Stimulated activated CD4-positive, alpha-beta T cell treated with anti-CD3 and anti-CD28 coated beads, Interleukin-4, amount 100 ng/mL, for 4 hours (primary cell): ENCODE measurements at regions not wholly inside any gene's neighbourhood (a gene's known extent, or its start where the extent isn't known, plus 50 kb on each side); places are given as distances from the start of the nearest gene placed in this dataset.
"Not testable (repeated sequence)": the region's sequence is repeated elsewhere in the genome, so short reads cannot be mapped to it uniquely, and the experiment has no call there.

ENCODE experiments used
- DNase-seq, 2 experiments: peaks; one replicate each; pipeline ENCODE4 v3.0.0-alpha.2; 2020

DNA sequence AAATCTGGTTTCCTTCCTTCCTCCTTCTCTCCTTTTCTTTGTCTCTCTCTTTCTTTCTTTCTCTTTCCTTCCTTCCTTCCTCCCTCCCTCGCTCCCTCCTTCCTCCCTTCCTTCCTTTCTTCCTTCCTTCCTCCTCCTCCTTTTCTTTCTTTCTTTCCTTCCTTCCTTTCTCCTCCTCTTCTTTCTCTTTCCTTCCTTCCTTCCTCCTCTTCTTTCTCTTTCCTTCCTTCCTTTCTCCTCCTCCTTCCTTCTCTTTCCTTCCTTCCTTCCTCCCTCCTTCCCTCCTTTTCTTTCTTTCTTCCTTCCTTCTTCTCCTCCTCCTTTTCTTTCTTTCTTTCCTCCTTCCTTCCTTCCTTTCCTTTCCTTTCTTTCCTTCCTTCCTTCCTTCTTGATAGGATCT, 61.2 kb downstream of the VIP start:
- no peak for DNase-seq

GRCh38 chr6:152815230-152815872, 64.8 kb downstream of the VIP start:
- DNase-seq, result no peak

GRCh38 chr6:152816055-152816454, 65.5 kb downstream of the VIP start:
- DNase-seq, result no peak

GRCh38 chr6:152821525-152821924, 70.9 kb downstream of the VIP start:
- DNase-seq, result no peak

GRCh38 chr6:152824666-152825065, 74.1 kb downstream of the VIP start:
- DNase-seq, result no peak

- DNase-seq, result no peak
These were observed 77.8 kb downstream of the VIP start for GRCh38 chr6:152828431-152828830.

GRCh38 chr6:152834366-152834765, 83.8 kb downstream of the VIP start:
- DNase-seq, result not testable (repeated sequence)

DNA sequence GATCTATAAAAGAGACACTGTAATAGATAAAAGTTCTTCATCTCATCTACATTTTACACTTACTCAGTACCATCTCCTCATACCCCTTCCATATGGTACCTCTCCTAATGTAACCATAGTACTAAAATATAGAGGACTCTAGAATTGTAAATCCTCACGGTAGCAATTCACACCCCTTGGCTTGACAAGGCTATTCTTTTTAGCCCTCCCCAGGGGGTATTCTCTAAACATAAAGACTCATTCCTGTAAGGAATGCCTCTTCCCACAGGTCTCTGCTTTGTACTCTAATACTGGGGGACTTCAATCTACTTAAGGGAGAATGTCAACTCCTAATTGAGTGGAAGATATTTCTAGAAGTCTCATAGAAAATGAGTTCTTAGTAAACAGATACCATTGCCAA, 85.9 kb downstream of the VIP start:
- DNase-seq, result no peak

DNA sequence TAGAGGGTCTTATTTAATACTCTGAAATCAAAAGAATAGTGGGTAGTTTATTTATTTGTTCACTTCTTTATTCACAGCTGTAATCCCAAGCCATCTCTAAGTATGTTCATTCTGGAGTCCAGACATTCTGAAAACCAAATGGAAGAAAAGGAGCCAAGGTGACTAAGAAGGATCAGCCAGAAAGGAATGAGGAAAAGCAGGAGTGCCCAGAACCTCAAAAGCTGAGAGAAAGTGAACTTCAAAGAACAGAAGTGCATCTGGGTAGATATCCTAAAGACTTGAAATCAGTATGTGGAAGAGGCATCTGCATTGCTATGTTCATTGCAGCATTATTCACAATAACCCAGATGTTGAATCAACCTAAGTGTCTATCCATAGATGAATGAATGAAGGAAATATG, 94.8 kb downstream of the VIP start:
- DNase-seq, result no peak

DNA sequence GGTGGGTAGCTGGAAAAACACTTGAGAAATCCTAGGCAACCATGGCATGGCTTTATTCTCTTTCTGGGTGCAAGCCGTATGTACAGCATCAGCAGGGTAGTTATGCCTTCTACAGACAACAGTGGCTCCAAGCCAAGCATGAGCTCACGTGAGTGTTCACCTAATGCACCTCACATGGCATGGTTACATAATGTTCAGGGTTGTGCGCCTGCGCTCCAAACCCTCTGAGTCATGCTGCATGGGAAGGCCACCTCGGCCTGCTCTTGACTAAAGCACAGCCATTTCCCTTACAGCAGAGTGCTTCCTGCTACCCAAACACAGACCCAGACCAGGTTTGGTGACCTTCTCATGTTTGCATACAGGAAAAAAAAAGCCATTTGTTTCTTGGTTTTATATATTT, 96.2 kb downstream of the VIP start:
- DNase-seq, result no peak

DNA sequence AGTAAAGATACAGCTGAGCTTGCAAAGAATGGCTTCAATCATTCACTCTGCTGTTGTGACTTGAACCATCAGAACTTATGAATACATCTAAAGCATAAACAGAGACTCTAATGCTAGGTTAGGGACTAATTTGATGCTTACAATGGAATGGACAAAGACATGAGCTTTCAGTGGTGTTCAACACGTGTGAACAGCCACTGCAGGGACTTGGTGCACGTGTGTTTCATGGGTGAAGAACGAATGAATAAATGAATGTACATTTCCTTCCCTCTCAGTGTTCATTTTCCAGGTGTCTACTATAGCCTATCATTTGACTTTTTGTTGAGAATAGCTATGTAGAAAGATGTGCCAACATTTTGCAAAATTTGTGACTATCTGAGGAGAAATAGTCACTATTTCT, 98.3 kb downstream of the VIP start:
- no peak for DNase-seq

DNA sequence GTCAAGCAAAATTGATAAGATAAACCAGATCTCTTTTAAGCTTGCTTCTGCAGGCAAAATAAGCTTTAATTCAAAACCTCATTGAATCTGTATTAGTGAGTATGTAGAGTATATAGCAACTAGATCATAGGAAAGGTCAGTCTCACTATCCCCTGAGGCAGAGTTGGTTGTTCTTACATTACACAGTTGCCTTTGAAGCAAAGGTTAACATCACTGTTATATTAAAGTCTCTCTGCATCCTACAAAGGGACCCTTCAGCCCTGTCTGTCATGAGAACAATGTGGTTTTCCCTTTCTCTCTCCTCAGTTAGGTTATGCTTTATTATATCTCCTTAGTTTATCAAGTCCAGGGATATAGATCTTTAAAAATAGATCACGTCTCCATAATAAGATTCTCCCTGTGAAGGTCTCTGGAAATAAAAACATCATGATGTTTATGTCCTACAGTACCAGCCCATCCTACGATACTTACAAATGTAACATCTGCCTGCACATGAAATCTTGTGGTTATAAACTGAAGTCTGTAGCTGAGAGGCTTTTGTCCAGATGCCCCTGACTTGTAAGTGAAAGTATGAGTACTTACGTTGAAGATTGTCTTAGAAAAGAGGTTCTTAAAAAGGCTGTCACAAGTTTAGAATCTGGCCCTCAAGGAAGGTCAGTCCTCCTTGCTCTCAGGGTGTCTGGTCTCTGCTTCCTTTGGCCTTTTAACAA, 103.6 kb downstream of the VIP start:
- no peak for DNase-seq

DNA sequence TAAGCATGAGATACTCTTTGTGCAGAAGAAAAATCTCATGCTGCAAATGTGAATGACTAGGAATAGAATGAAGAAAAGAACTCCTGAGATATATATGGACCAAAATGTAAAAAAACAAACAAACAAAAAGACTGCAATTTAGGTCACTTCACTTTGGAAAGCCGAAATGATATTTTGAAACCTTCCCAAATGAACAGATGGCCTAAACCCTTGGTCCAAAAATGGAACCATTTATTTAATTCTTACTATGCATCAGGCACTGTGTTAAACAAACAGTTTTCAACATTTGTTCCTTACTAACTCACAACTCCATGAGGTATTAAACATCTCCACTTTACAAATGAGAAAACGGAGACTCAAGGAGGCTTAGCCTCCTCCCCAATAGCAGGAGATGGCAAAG, 107.5 kb downstream of the VIP start:
- no peak for DNase-seq

DNA sequence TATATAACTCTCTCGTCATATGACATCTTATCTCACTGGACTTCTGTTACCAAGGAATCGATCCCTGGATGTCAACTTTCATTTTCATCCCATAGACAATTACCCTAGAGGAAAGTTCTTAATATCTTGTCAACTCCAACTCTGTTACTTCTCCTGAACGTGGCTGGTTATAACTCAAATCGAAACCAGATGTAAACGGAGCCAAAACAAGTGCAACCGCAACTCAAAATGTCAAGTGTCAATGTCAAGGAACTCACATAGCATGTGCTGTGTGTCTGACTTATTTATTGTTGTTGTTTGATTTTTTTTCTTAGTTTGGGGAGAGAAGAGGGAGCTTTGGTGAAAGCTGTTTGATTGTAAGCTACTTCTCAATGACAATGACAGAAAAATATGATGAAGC, 108.6 kb downstream of the VIP start:
- DNase-seq, result no peak

- DNase-seq, result peak; percentile 35 to 50
These were observed 113.2 kb downstream of the VIP start for GRCh38 chr6:152863618-152864326.

DNA sequence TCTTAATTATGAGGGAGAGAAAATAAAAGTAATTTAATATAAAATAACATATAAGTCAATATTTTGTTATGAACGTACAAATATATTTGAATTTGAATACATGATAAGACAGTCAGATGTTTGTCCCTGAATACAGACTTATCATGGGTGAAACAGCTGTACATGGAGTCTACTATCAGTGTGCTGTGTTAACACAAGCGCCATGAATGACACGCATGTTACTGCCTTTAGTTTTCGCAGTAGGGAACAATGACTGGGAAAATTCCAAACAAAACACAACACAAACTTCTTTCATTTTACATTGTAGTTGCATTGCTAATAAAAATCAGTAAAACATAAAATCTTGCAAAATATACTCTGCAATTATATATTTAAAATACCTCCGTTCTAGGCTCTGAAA, 108.6 kb downstream of the FBXO5 start:
- DNase-seq, result no peak

DNA sequence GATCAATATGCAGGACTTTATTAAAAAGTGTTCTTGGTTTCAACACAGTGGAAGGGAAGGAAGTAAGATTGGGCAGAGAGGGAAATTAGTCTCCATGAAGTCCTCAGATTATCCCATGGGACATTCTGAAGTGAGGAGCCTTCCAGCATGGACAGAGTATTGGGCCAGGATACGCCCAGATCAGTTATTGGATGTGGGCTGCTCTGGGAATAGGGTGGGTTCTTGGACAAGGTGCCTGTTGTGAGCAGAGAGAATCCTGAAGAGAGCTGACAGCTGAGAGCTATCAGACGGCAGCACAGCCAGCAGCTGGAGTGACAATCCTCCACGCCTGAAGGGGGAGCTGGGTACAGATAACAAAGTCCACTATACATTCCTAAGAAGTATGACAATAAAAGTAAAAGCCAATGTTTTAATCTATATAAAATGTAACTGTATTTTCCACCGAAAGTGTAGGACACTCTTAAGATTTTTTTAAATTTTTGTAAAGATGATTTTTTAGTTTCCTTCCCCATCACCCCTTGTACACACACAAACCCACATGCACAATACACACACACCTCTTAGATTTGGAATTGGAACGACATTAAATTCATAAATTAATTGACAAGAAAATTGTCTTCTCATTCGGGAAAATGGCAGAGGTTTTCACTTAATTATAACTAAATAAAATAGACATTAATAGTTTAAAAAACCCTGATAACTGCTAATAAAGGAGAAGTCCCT, 107.8 kb downstream of the FBXO5 start:
- no peak for DNase-seq

DNA sequence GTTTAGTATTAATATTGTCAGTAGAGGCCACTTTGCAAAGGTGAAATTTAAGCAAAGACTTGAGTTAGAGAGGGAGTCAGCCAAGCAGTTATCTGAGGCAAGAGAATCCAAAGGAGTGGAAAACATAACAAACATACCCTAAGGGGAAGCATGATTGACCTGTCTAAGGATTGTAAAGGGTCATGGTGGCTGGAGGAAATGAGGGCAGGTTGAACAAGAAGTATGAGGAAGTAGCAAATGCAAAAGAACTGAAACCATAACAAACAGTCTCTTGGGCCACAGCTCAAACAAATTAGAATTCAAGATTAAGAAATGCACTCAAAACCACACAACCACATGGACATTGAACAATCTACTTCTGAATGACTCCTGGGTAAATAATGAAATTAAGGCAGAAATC, 103.2 kb downstream of the FBXO5 start:
- no peak for DNase-seq

DNA sequence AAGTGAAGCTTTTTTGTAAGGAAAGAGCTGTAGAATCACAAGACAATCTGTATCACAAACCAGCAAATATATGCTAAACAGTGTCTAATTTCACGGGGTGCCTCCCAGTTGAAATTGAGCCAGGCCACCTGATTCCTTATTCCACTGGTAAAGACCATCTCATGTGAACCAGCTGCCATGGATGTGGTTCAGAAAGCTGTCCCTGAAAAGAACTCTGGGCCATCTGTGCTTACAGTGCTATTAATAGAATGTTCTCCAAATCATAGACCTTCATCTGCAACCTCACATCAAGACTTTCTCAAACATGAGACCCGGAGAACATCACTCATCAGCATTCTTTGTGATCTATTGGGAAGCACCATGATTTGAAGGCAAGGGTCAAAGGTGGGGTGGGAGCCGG, 89.7 kb downstream of the FBXO5 start:
- DNase-seq, result no peak

- DNase-seq, result no peak
These were observed 85.9 kb downstream of the FBXO5 start for GRCh38 chr6:152896923-152897322.

DNA sequence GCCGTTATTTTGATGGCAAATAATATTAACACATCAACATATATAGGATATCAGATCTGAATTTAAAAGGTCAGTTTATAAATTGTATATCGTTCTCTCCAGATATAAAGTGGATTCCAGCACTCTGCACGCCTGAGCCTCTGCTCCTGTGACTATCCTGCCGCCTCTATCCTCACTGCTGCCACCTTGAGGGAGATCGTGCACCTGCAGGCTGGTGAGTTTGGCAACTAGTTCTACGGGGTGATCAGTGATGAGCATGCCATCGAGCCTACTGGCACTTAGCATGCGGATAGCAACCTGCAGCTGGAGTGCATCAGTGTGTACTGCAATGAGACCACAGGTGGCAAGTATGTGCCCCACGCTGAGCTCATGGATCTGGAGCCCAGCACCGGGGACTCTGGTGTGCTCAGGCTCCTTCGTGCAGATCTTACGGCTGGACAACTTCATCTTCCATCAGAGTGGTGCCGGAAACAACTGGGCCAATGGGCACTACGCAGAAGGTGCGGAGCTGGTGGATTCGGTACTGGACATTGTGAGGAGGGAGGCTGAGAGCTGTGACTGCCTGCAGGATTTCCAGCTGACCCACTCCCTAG, 84.9 kb downstream of the FBXO5 start:
- DNase-seq, result peak; percentile 43 to 63

GRCh38 chr6:152904678-152905077, 78.2 kb downstream of the FBXO5 start:
- DNase-seq, result no peak
